Germinal center (tissue), 1 donor: ENCODE measurements at regions not wholly inside any gene's neighbourhood (a gene's known extent, or its start where the extent isn't known, plus 50 kb on each side); places are given as distances from the start of the nearest gene placed in this dataset.
"Not testable (repeated sequence)": the region's sequence is repeated elsewhere in the genome, so short reads cannot be mapped to it uniquely, and the experiment has no call there.

ENCODE experiments used
- DNase-seq: peaks from one replicate; pipeline ENCODE4 v3.0.0; 2012; ENCODE audit warnings: mixed read lengths, low spot score

DNA sequence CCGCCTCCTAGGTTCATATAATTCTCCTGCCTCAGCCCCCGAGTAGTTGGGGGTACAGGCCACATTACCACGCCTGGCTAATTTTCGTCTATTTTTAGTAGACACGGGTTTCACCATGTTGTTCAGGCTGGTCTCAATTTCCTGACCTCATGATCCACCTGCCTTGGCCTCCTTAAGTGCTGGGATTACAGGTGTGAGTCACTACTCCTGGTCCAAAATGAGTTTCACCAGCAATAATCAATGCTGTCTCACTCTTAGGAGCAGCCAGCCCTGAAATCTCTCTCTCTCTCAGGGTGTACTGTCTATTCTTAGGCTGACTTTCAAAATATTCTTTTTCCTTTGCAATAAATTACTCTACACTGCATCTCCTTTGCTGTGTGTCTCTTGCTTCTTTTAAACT, 177.5 kb upstream of the HSFY2 start:
- DNase-seq, result no peak

- DNase-seq, result no peak
Measured at GRCh38 chrY:18936831-18937230, 163.3 kb upstream of the HSFY2 start.

GRCh38 chrY:18919256-18919655, 145.7 kb upstream of the HSFY2 start:
- no peak for DNase-seq

DNA sequence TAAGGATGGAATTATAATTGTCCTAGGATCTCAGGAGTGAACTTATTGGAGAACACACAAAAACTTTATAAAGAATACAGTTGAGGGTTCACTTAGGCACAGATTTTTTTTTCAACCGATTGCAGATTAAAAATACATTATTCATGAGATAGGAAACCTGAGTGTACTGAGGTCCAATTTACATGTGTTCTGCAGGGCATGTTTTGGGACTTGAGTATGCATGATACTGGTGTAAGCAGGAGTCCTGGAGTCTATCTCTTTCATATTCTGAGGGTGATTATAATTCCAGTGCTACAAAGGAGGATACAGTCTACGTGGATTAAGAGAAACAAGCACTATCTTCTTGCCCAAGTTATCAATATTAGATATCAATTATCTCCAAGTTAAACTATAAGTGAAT, 139.3 kb upstream of the HSFY2 start:
- no peak for DNase-seq

DNA sequence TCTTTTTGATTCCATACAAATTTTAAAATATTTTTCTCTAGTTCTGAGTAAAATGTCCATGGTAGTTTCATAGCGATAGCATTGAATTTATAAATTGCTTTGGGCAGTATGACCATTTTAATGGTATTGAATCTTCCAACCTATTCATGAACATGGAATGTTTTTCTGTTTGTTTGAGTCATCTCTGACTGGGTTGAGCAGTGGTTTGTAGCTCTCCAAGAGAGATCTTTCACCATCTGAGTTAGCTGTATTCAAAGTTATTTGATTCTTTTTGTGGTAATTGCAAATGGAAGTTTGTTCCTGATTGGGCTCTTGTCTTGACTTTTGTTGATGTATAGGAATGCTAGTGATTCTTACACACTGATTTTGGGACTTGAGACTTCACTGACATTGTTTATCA, 136.3 kb upstream of the HSFY2 start:
- no peak for DNase-seq

DNA sequence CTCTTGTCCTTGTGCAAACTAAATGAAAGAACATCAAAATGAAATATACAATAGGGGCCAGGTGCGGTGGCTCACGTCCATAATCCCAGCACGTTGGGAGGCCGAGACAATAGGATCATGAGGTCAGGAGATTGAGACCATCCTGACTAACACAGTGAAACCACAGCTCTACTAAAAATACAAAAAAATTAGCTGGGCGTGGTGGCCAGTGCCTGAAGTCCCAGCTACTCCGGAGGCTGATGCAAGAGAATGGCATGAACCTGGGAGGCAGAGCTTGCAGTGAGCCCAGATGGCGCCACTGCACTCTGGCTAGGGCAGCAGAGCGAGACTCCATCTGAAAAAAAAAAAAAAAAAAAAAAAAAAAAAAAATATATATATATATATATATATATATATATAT, 132.7 kb upstream of the HSFY2 start:
- DNase-seq, result not testable (repeated sequence)

DNA sequence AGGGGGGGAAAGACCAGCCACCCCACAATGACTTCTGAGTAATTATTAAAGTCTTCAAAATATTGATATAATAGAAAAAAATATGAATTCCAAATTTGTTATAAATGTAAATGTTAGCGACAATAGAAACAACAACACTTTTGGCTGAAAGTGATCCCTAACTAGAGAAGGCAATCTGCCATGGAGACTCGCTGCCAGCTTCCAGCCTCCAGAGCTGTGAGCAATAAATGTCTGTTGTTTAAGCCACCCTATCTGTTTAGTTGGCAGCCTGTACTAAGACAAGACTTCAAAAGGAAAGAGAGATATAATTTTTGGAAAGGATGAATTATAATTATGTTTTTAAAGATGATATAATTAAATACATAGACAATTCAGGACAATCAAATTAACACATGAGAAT, 130.8 kb upstream of the HSFY2 start:
- DNase-seq, result no peak

DNA sequence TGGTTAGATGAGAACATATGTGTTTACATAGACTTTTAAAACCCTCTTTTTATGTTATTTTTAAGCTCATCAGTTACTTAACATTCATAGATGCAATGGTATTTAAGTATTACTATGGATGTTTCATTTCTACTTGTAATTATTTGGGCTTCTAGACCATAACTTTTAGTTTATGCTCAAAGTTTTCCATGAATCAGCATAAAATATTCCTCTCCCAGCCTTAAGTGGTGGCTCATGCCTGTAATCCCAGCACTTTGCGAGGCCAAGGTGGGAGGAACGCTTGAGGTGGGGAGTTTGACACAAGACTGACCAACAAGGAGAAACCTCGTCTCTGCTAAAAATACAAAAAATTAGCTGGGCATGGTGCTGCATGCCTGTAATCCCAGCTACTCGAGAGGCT, 118.5 kb upstream of the HSFY2 start:
- no peak for DNase-seq

DNA sequence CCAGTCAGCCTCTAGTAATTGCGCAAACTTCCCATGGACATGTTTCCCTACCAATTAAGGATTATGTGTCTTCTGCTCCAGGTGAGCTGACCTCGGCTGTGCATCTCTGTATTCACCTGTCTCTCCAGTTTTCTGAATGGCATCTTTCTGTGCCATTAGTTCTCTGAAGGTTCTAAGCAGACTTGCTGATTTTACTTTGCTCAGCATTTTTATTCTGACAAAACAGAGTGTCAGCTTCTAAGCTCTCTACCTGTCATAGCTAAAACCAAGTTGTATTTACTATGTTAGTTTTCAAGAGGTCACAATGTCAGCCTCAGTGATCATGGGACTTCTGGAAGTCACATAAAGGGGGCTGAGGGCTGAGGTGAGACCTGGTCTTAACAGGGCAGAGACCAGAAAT, 116.0 kb upstream of the HSFY2 start:
- DNase-seq, result no peak

GRCh38 chrY:18884748-18885147, 111.2 kb upstream of the HSFY2 start:
- DNase-seq, result no peak

DNA sequence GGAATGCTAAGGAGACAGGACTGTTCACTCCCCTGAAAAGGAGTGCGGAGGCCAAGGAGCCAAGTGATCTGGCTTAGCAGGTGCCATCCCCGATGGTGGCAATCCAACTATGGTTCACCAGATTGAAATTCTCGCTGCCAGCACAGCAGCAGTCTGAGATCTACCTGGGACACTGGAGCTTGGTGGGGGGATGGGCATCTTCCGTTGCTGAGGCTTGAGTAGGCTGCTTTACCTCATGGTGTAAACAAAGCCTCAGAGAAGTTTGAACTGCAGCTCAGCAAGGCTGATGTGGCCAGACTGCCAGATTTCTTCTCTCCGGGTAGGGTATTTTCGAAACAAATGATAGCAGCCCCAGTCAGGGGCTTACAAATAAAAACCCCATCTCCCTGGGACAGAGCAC, 95.6 kb upstream of the HSFY2 start:
- DNase-seq, result not testable (repeated sequence)

GRCh38 chrY:18866887-18867551, 93.5 kb upstream of the HSFY2 start:
- DNase-seq, result not testable (repeated sequence)

- not testable (repeated sequence) for DNase-seq
Measured at GRCh38 chrY:18860856-18861255, 87.3 kb upstream of the HSFY2 start.

DNA sequence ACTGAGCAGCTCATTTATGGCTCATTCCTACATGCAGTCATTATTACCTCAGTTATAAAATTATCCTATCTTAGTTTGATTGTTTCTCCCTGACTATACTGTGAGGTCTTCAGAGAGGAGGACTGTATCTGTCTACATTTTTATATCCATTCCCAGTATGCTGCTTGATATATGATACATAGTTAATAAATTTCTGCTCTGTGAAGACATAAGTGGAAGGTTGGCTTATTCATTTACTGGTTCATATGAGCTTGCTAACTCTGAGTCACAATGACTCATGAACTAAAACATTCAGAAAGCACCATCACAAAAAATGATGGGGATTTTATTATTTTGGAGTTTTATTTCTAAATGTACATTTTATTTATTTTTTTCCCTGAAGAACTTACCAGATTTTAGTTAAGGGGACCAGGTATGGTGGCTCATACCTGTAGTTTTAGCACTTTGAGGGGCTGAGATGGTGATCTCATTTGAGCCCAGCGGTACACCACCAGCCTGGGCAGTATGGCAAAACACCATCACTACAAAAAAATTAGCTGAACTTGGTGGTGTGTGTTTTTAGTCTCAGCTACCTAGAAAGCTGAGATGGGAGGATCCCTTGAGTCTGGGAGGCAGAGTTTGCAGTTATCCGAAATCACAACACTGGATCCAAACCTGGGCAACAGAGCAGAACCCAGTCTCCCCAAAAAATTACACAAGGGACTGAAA, 85.1 kb upstream of the HSFY2 start:
- not testable (repeated sequence) for DNase-seq

DNA sequence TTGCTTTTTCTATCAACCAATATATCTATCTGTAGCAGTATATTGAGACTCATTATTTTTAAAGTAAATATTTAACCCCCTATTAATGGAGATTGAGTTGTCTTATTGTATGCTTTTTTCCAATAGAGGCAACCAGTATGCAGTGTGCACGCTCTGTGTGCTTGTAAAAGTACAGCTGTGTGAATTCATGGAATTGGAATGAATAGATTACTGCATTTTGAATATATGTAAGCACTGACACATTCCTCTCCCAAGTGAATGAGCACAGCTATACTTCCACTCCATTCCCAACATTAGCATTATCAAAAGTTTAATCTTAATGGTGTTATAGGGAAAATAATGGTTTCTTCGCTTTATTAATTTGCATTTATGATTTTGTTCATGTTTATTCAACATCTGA, 81.6 kb upstream of the HSFY2 start:
- not testable (repeated sequence) for DNase-seq

DNA sequence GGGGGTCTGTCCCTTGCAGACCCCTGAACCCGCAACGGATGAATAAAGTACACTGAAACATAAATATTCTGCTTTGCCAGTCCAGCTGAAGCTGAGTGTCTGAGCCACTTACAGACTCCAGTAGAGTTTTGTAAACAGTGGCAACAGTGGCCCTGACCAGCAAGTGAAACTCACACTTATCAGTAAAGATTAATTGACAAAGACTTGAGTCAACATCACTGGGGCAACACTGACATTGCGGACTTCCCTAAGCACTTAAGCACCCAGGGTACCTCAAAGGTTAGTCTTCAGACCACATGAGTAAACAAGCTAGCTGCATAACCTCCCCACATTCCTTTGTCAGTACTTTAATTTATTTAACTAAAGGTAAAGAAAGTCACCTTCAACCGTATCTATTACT, 79.8 kb upstream of the HSFY2 start:
- not testable (repeated sequence) for DNase-seq

DNA sequence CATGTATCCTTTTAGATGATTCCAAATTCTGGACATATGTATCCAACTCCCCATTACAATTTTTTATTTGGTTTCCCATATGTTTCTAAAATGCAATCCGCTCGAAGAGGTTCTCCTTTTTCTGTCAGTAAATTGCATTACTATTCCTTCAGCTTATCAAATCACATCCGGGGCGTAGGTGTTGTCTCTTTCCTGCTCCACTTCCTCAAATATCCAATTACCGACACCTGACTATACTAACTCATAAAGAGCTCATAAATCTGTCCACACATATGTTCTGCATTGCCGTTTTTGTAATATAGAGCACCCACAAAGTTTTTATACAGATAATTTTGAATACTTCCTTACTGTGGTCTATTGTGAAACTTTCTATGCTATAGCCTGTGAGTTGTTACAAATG, 63.1 kb upstream of the HSFY2 start:
- not testable (repeated sequence) for DNase-seq
